ENCODE measurements at regions not wholly inside any gene's neighbourhood (a gene's known extent, or its start where the extent isn't known, plus 50 kb on each side); places are given as distances from the start of the nearest gene placed in this dataset.
"Not testable (repeated sequence)": the region's sequence is repeated elsewhere in the genome, so short reads cannot be mapped to it uniquely, and the experiment has no call there.

DNA sequence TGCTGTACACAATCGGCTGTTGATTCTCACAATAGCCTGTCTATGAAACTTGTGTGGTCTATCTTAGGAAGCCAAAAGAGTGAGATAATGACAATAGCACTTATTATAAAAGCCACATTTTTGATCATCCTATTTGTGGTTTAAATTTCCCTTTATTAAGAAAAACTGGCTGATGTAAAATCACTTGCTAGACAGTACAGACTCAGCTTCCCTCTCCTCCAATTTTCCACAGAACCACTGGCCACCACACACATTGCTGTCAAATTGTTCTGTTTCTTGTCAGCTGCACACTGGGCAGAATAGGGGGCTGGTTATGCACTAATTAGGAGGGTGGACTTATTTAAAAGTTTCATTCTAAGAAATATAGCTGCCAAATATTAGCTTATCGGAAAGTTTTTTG is 425.9 kb downstream of the EPHA3 start:
- H4K20me1 ChIP-seq (ENCODE audit: insufficient read depth): no peaks in the 10 kb centered on the region
- H3K79me2 ChIP-seq (ENCODE audit: insufficient read depth, low read depth): no peaks in the 10 kb centered on the region
- H2AFZ ChIP-seq (ENCODE audit: low read depth): no peak overlapping the region
- H3K4me2 ChIP-seq: no peak overlapping the region
- H3K9ac ChIP-seq: no peak overlapping the region
- no peaks in the 10 kb centered on the region for H3K4me1 ChIP-seq (ENCODE audit: low read depth, poor library complexity, severe bottlenecking)
- H3K4me3 ChIP-seq (IDR thresholded peaks at IDR 0.05; ENCODE audit: insufficient read depth, low read depth, low read length): no peak overlapping the region
- no peaks in the 10 kb centered on the region for H3K27me3 ChIP-seq (ENCODE audit: insufficient read depth, low read depth)
- TF ChIP-seq, protein P1, sequence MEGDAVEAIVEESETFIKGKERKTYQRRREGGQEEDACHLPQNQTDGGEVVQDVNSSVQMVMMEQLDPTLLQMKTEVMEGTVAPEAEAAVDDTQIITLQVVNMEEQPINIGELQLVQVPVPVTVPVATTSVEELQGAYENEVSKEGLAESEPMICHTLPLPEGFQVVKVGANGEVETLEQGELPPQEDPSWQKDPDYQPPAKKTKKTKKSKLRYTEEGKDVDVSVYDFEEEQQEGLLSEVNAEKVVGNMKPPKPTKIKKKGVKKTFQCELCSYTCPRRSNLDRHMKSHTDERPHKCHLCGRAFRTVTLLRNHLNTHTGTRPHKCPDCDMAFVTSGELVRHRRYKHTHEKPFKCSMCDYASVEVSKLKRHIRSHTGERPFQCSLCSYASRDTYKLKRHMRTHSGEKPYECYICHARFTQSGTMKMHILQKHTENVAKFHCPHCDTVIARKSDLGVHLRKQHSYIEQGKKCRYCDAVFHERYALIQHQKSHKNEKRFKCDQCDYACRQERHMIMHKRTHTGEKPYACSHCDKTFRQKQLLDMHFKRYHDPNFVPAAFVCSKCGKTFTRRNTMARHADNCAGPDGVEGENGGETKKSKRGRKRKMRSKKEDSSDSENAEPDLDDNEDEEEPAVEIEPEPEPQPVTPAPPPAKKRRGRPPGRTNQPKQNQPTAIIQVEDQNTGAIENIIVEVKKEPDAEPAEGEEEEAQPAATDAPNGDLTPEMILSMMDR (conservative IDR thresholded peaks at IDR 0.05; ENCODE audit: low read depth, low read length): no peak
- H3K27ac ChIP-seq: no peak overlapping the region
- H3K36me3 ChIP-seq (ENCODE audit: insufficient read depth): no peaks in the 10 kb centered on the region

DNA sequence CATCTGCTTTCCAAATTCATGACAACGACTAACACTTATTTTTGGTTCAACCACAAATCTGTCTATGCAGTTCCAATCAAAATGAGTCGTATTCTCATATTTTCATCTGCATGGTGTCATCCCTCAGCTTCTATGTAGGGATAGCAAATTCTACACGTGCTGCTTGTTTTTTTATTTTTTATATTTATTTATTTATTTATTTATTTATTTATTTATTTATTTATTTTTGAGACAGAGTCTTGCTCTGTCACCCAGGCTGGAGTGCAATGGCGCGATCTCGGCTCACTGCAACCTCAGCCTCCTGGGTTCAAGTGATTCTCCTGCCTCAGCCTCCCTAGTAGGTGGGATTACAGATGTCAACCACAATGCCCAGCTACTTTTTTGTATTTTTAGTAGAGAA is 447.2 kb downstream of the EPHA3 start:
- not testable (repeated sequence) for H2AFZ ChIP-seq (ENCODE audit: low read depth); H3K27ac ChIP-seq; H3K79me2 ChIP-seq (ENCODE audit: insufficient read depth, low read depth); H3K4me1 ChIP-seq (ENCODE audit: low read depth, poor library complexity, severe bottlenecking); H3K9ac ChIP-seq; H3K4me2 ChIP-seq; H3K27me3 ChIP-seq (ENCODE audit: insufficient read depth, low read depth); H3K36me3 ChIP-seq (ENCODE audit: insufficient read depth); H3K4me3 ChIP-seq (IDR thresholded peaks at IDR 0.05; ENCODE audit: insufficient read depth, low read depth, low read length); H4K20me1 ChIP-seq (ENCODE audit: insufficient read depth)

DNA sequence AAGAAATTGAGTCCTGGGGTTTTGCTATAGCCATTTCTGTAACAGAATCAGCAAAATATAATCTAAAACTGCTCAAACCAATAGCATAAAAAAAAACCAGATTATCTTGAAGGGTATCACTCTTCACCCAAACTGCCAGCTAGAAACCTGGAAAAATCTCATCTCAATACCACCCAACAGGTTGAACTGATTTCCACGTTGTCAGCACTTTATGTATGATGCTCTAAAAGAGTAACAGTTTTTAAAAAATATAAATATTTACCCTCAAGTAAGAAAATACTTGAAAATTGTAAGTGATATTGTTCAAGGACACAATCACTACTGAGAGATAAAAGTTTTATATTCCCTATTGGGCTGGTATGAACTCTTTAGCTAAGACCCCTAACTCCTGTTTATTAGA is 451.3 kb downstream of the EPHA3 start:
- TF ChIP-seq, protein P1 (conservative IDR thresholded peaks at IDR 0.05; ENCODE audit: low read depth, low read length): no peak
- Histone ChIP-seq H3K9ac (no peak overlapping the region), H3K79me2 (ENCODE audit: insufficient read depth, low read depth) (no peaks in the 10 kb centered on the region), H3K27me3 (ENCODE audit: insufficient read depth, low read depth) (no peaks in the 10 kb centered on the region), H3K36me3 (ENCODE audit: insufficient read depth) (no peaks in the 10 kb centered on the region), H3K4me1 (ENCODE audit: low read depth, poor library complexity, severe bottlenecking) (no peaks in the 10 kb centered on the region), H3K27ac (no peak overlapping the region), H3K4me3 (IDR thresholded peaks at IDR 0.05; ENCODE audit: insufficient read depth, low read depth, low read length) (no peak overlapping the region), H4K20me1 (ENCODE audit: insufficient read depth) (no peaks in the 10 kb centered on the region), H3K4me2 (no peak overlapping the region), H2AFZ (ENCODE audit: low read depth) (no peak overlapping the region)

DNA sequence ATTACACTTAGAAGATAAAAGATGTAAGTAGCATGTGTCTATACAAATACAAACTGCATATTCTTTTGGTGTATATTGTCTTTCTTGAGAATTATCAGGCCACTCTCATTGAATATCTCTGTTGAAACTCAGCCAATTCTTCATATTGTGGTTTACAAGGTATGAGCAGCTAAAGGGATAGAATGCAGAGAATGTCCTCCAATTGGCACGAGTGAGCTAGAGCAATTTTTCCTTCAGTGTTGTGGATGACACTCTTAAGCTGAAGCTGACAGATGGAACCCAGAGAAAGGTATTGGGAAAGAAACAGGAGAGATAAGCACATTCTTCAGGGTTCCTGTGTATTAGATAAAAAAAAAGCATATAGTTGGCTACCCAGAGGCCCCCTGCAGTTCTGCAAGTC is 453.1 kb downstream of the EPHA3 start:
- no peak overlapping the region for H2AFZ ChIP-seq (ENCODE audit: low read depth)
- TF ChIP-seq, protein P1 (conservative IDR thresholded peaks at IDR 0.05; ENCODE audit: low read depth, low read length): no peak
- no peaks in the 10 kb centered on the region for H3K36me3 ChIP-seq (ENCODE audit: insufficient read depth)
- no peaks in the 10 kb centered on the region for H4K20me1 ChIP-seq (ENCODE audit: insufficient read depth)
- no peak overlapping the region for H3K27ac ChIP-seq
- no peaks in the 10 kb centered on the region for H3K4me1 ChIP-seq (ENCODE audit: low read depth, poor library complexity, severe bottlenecking)
- H3K9ac ChIP-seq: no peak overlapping the region
- H3K4me2 ChIP-seq: no peak overlapping the region
- H3K27me3 ChIP-seq (ENCODE audit: insufficient read depth, low read depth): no peaks in the 10 kb centered on the region
- H3K4me3 ChIP-seq (IDR thresholded peaks at IDR 0.05; ENCODE audit: insufficient read depth, low read depth, low read length): no peak overlapping the region
- H3K79me2 ChIP-seq (ENCODE audit: insufficient read depth, low read depth): no peaks in the 10 kb centered on the region

DNA sequence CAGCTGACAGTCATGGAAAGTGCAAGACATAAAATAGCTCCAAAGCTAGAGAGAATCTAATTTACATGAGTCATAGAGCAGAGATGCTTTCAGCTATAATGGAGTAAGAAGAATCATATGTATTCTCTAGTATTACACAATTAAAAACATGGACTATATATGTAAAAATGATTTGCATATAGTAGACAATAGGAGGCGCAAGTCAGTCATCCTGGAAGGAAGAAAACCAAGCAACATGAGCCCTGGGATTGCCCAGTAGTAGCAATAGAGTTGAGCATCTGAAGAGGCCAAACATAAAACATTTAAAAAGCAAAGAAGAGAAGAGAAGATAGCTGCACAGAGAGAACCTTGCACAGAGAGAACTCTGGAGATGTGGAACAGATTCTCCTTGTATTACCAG is 455.0 kb downstream of the EPHA3 start:
- no peaks in the 10 kb centered on the region for H3K79me2 ChIP-seq (ENCODE audit: insufficient read depth, low read depth)
- H3K36me3 ChIP-seq (ENCODE audit: insufficient read depth): no peaks in the 10 kb centered on the region
- no peak overlapping the region for H3K27ac ChIP-seq
- no peak overlapping the region for H3K4me3 ChIP-seq (IDR thresholded peaks at IDR 0.05; ENCODE audit: insufficient read depth, low read depth, low read length)
- H3K9ac ChIP-seq: no peak overlapping the region
- no peak overlapping the region for H2AFZ ChIP-seq (ENCODE audit: low read depth)
- TF ChIP-seq, protein P1 (conservative IDR thresholded peaks at IDR 0.05; ENCODE audit: low read depth, low read length): no peak
- H4K20me1 ChIP-seq (ENCODE audit: insufficient read depth): no peaks in the 10 kb centered on the region
- H3K27me3 ChIP-seq (ENCODE audit: insufficient read depth, low read depth): no peaks in the 10 kb centered on the region
- H3K4me1 ChIP-seq (ENCODE audit: low read depth, poor library complexity, severe bottlenecking): no peaks in the 10 kb centered on the region
- no peak overlapping the region for H3K4me2 ChIP-seq

All from KMS-11 (cell line).